PC-3 (cell line): ENCODE measurements at regions not wholly inside any gene's neighbourhood (a gene's known extent, or its start where the extent isn't known, plus 50 kb on each side); places are given as distances from the start of the nearest gene placed in this dataset.

Experiments
- CTCF ChIP-seq: fragments of 300-600 bp; sonication (generic); conservative IDR thresholded peaks from 2 replicates; pipeline ENCODE4 v1.5.1; 2017; ENCODE audit warnings: antibody characterized with exemption, low read depth, mild to moderate bottlenecking, low read length
- EZH2phosphoT487 ChIP-seq: fragments of 300-600 bp; sonication (generic); IDR thresholded peaks from 2 replicates; pipeline ENCODE4 v1.6.1; 2018; ENCODE audit warnings: mild to moderate bottlenecking, antibody characterized with exemption, low read length, borderline replicate concordance

DNA sequence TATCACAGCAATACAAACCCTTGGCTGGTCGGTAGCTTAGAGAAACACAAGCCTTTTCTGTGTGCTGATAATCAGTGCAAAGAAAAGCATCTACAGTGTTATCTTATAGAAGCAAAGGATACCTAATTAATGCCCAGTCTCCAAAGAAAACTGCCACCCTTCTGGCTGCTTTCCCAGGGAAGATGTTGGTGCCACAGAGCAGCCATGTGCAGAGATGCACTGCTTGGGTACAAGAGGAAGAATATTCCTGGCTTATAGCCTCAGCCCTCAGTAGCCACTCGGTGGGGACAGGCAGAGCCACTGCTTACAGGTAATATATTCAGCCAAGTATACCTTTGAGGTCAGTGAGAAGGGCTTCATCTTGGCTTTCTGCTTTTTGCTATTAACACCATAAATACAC, 185.3 kb downstream of the PCSK1 start:
- TF ChIP-seq CTCF, result no peak
- no peak for TF ChIP-seq EZH2phosphoT487
